Caco-2 (cell line): ENCODE measurements at regions not wholly inside any gene's neighbourhood (a gene's known extent, or its start where the extent isn't known, plus 50 kb on each side); places are given as distances from the start of the nearest gene placed in this dataset.

Experiments
- BruUV-seq: library from RNA; stranded (reverse); fragments of 400-500 nt; replicated peaks from 2 replicates; lab custom pipeline; 2021; lab: Mats Ljungman, UMichigan
- CTCF ChIA-PET: fragments of 300-600 bp; sonication (Branson Sonifier 250); formaldehyde crosslinking; loops from one replicate; lab custom pipeline; 2022; ENCODE audit warnings: antibody characterized with exemption; lab: Charles Lee
- POLR2A ChIA-PET: fragments of 300-600 bp; sonication (Branson Sonifier 250); formaldehyde crosslinking; loops from one replicate; lab custom pipeline; 2022; ENCODE audit warnings: antibody characterized with exemption; lab: Charles Lee
- DNase-seq, 2 experiments: peaks; one replicate each; pipeline versions ENCODE4 v3.0.0 to v3.0.0-alpha.2; 2020 to 2022
- H3K27me3 ChIP-seq: replicated peaks from 2 replicates; pipeline ENCODE4 v1.6.0; 2011; ENCODE audit warnings: low read length; ENCODE audit not compliant: control insufficient read depth, insufficient read depth
- H3K36me3 ChIP-seq: 2 replicates; pipeline ENCODE4 v1.5.1; 2011; ENCODE audit warnings: low read length; ENCODE audit not compliant: control insufficient read depth, insufficient read depth
- H3K4me1 ChIP-seq: fragments of 250-450 bp; sonication (Bioruptor Pico); 2 replicates; pipeline ENCODE4 v1.5.1; 2020; ENCODE audit warnings: mild to moderate bottlenecking
- H3K4me3 ChIP-seq: 2 replicates; pipeline ENCODE4 v1.5.1; 2011; ENCODE audit warnings: low read depth, mild to moderate bottlenecking, control low read depth, low read length
- H3K9me3 ChIP-seq: fragments of 250-450 bp; sonication (Bioruptor Pico); 2 replicates; pipeline ENCODE4 v1.5.1; 2020; ENCODE audit warnings: mild to moderate bottlenecking, moderate library complexity
- H3K27ac Mint-ChIP-seq: one replicate; pipeline ENCODE4 v1.8.0; 2022; ENCODE audit warnings: mixed read lengths; ENCODE audit not compliant: unreplicated experiment
- H3K27me3 Mint-ChIP-seq: one replicate; pipeline ENCODE4 v1.8.0; 2022; ENCODE audit warnings: mixed read lengths; ENCODE audit not compliant: insufficient read depth, unreplicated experiment
- H3K36me3 Mint-ChIP-seq: one replicate; pipeline ENCODE4 v1.8.0; 2022; ENCODE audit warnings: mild to moderate bottlenecking, mixed read lengths; ENCODE audit not compliant: insufficient read depth, unreplicated experiment
- H3K4me1 Mint-ChIP-seq: one replicate; pipeline ENCODE4 v1.8.0; 2022; ENCODE audit warnings: low read depth, mixed read lengths; ENCODE audit not compliant: unreplicated experiment
- H3K4me3 Mint-ChIP-seq: one replicate; pipeline ENCODE4 v1.8.0; 2022; ENCODE audit warnings: mild to moderate bottlenecking, moderate library complexity, mixed read lengths; ENCODE audit not compliant: unreplicated experiment
- H3K9me3 Mint-ChIP-seq: one replicate; pipeline ENCODE4 v1.8.0; 2022; ENCODE audit warnings: mixed read lengths; ENCODE audit not compliant: unreplicated experiment
- CTCF ChIP-seq, 2 experiments: fragments of 200-600 bp in 1 of 2; IDR thresholded peaks; 1 replicate in 1 of 2; 2 replicates in 1 of 2; pipeline versions ENCODE4 v1.5.1 to v1.8.0; 2011 to 2022; ENCODE audit warnings: antibody characterized with exemption in 1 of 2, control low read depth in 1 of 2, inconsistent platforms in 1 of 2, low read depth in 1 of 2, low read length in 1 of 2, mild to moderate bottlenecking in 1 of 2, moderate library complexity in 1 of 2; ENCODE audit not compliant: insufficient read depth in 1 of 2, severe bottlenecking in 1 of 2, unreplicated experiment in 1 of 2
- intact Hi-C: fragments of 100-400 bp; cut with micrococcal nuclease; formaldehyde crosslinking; loops from one replicate; pipeline ENCODE4 v1.10.0; 2022; ENCODE audit not compliant: unreplicated experiment

GRCh38 chr2:238786379-238786778, 61.5 kb upstream of the TWIST2 start:
- H3K4me1 Mint-ChIP-seq: no peaks in the 10 kb centered on the region
- no peaks in the 10 kb centered on the region for H3K36me3 Mint-ChIP-seq
- no peaks in the 10 kb centered on the region for H3K36me3 ChIP-seq
- no peaks in the 10 kb centered on the region for H3K9me3 Mint-ChIP-seq
- TF ChIP-seq CTCF (IDR thresholded peaks at IDR 0.05; ENCODE audit: insufficient read depth in 1 of 2, low read depth in 1 of 2, low read length in 1 of 2, severe bottlenecking in 1 of 2, unreplicated experiment in 1 of 2): no peak
- no peak overlapping the region for H3K4me3 ChIP-seq
- no peak for DNase-seq
- H3K27me3 ChIP-seq: no peaks in the 10 kb centered on the region
- no peaks in the 10 kb centered on the region for H3K9me3 ChIP-seq
- no peaks in the 10 kb centered on the region for H3K27me3 Mint-ChIP-seq
- no peak overlapping the region for H3K4me3 Mint-ChIP-seq
- ChIA-PET CTCF (no interaction called here), POLR2A (no interaction called here)
- no peak overlapping the region for H3K27ac Mint-ChIP-seq
- no peaks in the 10 kb centered on the region for H3K4me1 ChIP-seq
- intact Hi-C loops: loop anchor here (5.0 kb wide), 1 partner anchor 279 kb away; no protein-coding TSS in a partner anchor
- no TSS peak for BruUV-seq

- Mint-ChIP-seq H3K4me3 (no peak overlapping the region), H3K27ac (no peak overlapping the region), H3K27me3 (no peaks in the 10 kb centered on the region), H3K36me3 (no peaks in the 10 kb centered on the region), H3K9me3 (no peaks in the 10 kb centered on the region), H3K4me1 (no peaks in the 10 kb centered on the region)
- CTCF ChIA-PET: no interaction called here
- H3K27me3 ChIP-seq: no peaks in the 10 kb centered on the region
- H3K4me3 ChIP-seq: no peak overlapping the region
- TF ChIP-seq CTCF (IDR thresholded peaks at IDR 0.05; ENCODE audit: insufficient read depth in 1 of 2, low read depth in 1 of 2, low read length in 1 of 2, severe bottlenecking in 1 of 2, unreplicated experiment in 1 of 2): no peak
- no peak for DNase-seq
- BruUV-seq: no TSS peak
- intact Hi-C loops: loop anchor here (5.0 kb wide), 1 partner anchor 280 kb away; no protein-coding TSS in a partner anchor
- POLR2A ChIA-PET: no interaction called here
- H3K9me3 ChIP-seq: no peaks in the 10 kb centered on the region
- H3K4me1 ChIP-seq: no peaks in the 10 kb centered on the region
- H3K36me3 ChIP-seq: no peaks in the 10 kb centered on the region
Measured at GRCh38 chr2:238786792-238787490, 60.9 kb upstream of the TWIST2 start.

- no peak for DNase-seq
- Histone ChIP-seq H3K27me3 (no peaks in the 10 kb centered on the region), H3K4me1 (no peaks in the 10 kb centered on the region), H3K36me3 (no peaks in the 10 kb centered on the region), H3K4me3 (no peak overlapping the region), H3K9me3 (no peaks in the 10 kb centered on the region)
- Mint-ChIP-seq H3K36me3 (no peaks in the 10 kb centered on the region), H3K27ac (no peak overlapping the region), H3K9me3 (no peaks in the 10 kb centered on the region), H3K4me1 (no peaks in the 10 kb centered on the region), H3K4me3 (no peak overlapping the region), H3K27me3 (no peaks in the 10 kb centered on the region)
- no TSS peak for BruUV-seq
- no peak for TF ChIP-seq CTCF (IDR thresholded peaks at IDR 0.05; ENCODE audit: insufficient read depth in 1 of 2, low read depth in 1 of 2, low read length in 1 of 2, severe bottlenecking in 1 of 2, unreplicated experiment in 1 of 2)
- POLR2A ChIA-PET: no interaction called here
- CTCF ChIA-PET: no interaction called here
- intact Hi-C loops: loop anchor here (5.0 kb wide), 1 partner anchor 280 kb away; no protein-coding TSS in a partner anchor
Measured at GRCh38 chr2:238787501-238787900, 60.4 kb upstream of the TWIST2 start.
